Activated naive CD4-positive, alpha-beta T cell treated with anti-CD3 and anti-CD28 coated beads, Interleukin-2, amount 50 U/mL, for 24 hours (primary cell): ENCODE measurements at regions not wholly inside any gene's neighbourhood (a gene's known extent, or its start where the extent isn't known, plus 50 kb on each side); places are given as distances from the start of the nearest gene placed in this dataset.

Experiments used
- H3K27ac Mint-ChIP-seq: one replicate; pipeline ENCODE4 v1.8.0; 2021; ENCODE audit warnings: mild to moderate bottlenecking, mixed read lengths
- H3K27me3 Mint-ChIP-seq: one replicate; pipeline ENCODE4 v1.8.0; 2021; ENCODE audit warnings: mixed read lengths
- H3K36me3 Mint-ChIP-seq: one replicate; pipeline ENCODE4 v1.8.0; 2021; ENCODE audit warnings: mixed read lengths
- H3K4me1 Mint-ChIP-seq: one replicate; pipeline ENCODE4 v1.8.0; 2021; ENCODE audit warnings: mixed read lengths
- H3K4me3 Mint-ChIP-seq: one replicate; pipeline ENCODE4 v1.8.0; 2021; ENCODE audit warnings: mild to moderate bottlenecking, mixed read lengths
- H3K9me3 Mint-ChIP-seq: one replicate; pipeline ENCODE4 v1.8.0; 2021; ENCODE audit warnings: mixed read lengths

- H3K4me1 Mint-ChIP-seq, result peaks cover 13% of the 10 kb centered on the region
- H3K9me3 Mint-ChIP-seq, result no peaks in the 10 kb centered on the region
- H3K27ac Mint-ChIP-seq, result no peak overlapping the region
- no peaks in the 10 kb centered on the region for H3K36me3 Mint-ChIP-seq
- no peak overlapping the region for H3K4me3 Mint-ChIP-seq
- no peaks in the 10 kb centered on the region for H3K27me3 Mint-ChIP-seq
These were observed 681.0 kb upstream of the ID2 start for GRCh38 chr2:8000870-8001269.

- H3K4me3 Mint-ChIP-seq, result no peak overlapping the region
- peaks cover 5% of the 10 kb centered on the region for H3K4me1 Mint-ChIP-seq
- H3K9me3 Mint-ChIP-seq, result no peaks in the 10 kb centered on the region
- H3K27ac Mint-ChIP-seq, result no peak overlapping the region
- no peaks in the 10 kb centered on the region for H3K36me3 Mint-ChIP-seq
- no peaks in the 10 kb centered on the region for H3K27me3 Mint-ChIP-seq
These were observed 679.0 kb upstream of the ID2 start for GRCh38 chr2:8002765-8003393.

- no peaks in the 10 kb centered on the region for H3K9me3 Mint-ChIP-seq
- no peak overlapping the region for H3K4me3 Mint-ChIP-seq
- H3K4me1 Mint-ChIP-seq, result peaks cover 5% of the 10 kb centered on the region
These were observed 678.3 kb upstream of the ID2 start for GRCh38 chr2:8003462-8004075.

GRCh38 chr2:8004250-8004681, 677.6 kb upstream of the ID2 start:
- Mint-ChIP-seq H3K4me3 (no peak overlapping the region), H3K27me3 (no peaks in the 10 kb centered on the region), H3K9me3 (no peaks in the 10 kb centered on the region), H3K27ac (no peak overlapping the region), H3K36me3 (no peaks in the 10 kb centered on the region), H3K4me1 (peaks cover 5% of the 10 kb centered on the region)

More at GRCh38 chr2:8003462-8004075, 678.3 kb upstream of the ID2 start:
- Mint-ChIP-seq H3K27me3 (no peaks in the 10 kb centered on the region), H3K27ac (no peak overlapping the region), H3K36me3 (no peaks in the 10 kb centered on the region)

- Mint-ChIP-seq H3K36me3 (no peaks in the 10 kb centered on the region), H3K4me1 (peaks cover 5% of the 10 kb centered on the region), H3K9me3 (no peaks in the 10 kb centered on the region), H3K27me3 (no peaks in the 10 kb centered on the region), H3K27ac (no peak overlapping the region), H3K4me3 (no peak overlapping the region)
These were observed 675.7 kb upstream of the ID2 start for GRCh38 chr2:8006181-8006580.

- Mint-ChIP-seq H3K4me1 (peaks cover 5% of the 10 kb centered on the region), H3K36me3 (no peaks in the 10 kb centered on the region), H3K9me3 (no peaks in the 10 kb centered on the region), H3K27ac (no peak overlapping the region), H3K4me3 (no peak overlapping the region), H3K27me3 (no peaks in the 10 kb centered on the region)
These were observed 675.2 kb upstream of the ID2 start for GRCh38 chr2:8006626-8007025.

- Mint-ChIP-seq H3K36me3 (no peaks in the 10 kb centered on the region), H3K4me1 (peaks cover 5% of the 10 kb centered on the region), H3K27ac (no peak overlapping the region), H3K4me3 (no peak overlapping the region), H3K27me3 (no peaks in the 10 kb centered on the region), H3K9me3 (no peaks in the 10 kb centered on the region)
These were observed 672.8 kb upstream of the ID2 start for GRCh38 chr2:8009010-8009597.

GRCh38 chr2:8015848-8016600, 665.8 kb upstream of the ID2 start:
- H3K27ac Mint-ChIP-seq, result no peak overlapping the region
- H3K36me3 Mint-ChIP-seq, result no peaks in the 10 kb centered on the region
- no peaks in the 10 kb centered on the region for H3K4me1 Mint-ChIP-seq
- no peaks in the 10 kb centered on the region for H3K27me3 Mint-ChIP-seq
- H3K4me3 Mint-ChIP-seq, result no peak overlapping the region
- H3K9me3 Mint-ChIP-seq, result no peaks in the 10 kb centered on the region

GRCh38 chr2:8016688-8017087, 665.2 kb upstream of the ID2 start:
- Mint-ChIP-seq H3K27ac (no peak overlapping the region), H3K4me3 (no peak overlapping the region), H3K36me3 (no peaks in the 10 kb centered on the region), H3K4me1 (no peaks in the 10 kb centered on the region), H3K9me3 (no peaks in the 10 kb centered on the region), H3K27me3 (no peaks in the 10 kb centered on the region)

GRCh38 chr2:8018956-8019355, 662.9 kb upstream of the ID2 start:
- Mint-ChIP-seq H3K27ac (no peak overlapping the region), H3K36me3 (no peaks in the 10 kb centered on the region), H3K9me3 (no peaks in the 10 kb centered on the region), H3K4me1 (peaks cover 7% of the 10 kb centered on the region), H3K4me3 (no peak overlapping the region), H3K27me3 (no peaks in the 10 kb centered on the region)

- Mint-ChIP-seq H3K4me3 (no peak overlapping the region), H3K27me3 (no peaks in the 10 kb centered on the region), H3K4me1 (peaks cover 7% of the 10 kb centered on the region), H3K27ac (no peak overlapping the region), H3K9me3 (no peaks in the 10 kb centered on the region), H3K36me3 (no peaks in the 10 kb centered on the region)
These were observed 661.9 kb upstream of the ID2 start for GRCh38 chr2:8019934-8020333.

GRCh38 chr2:8021921-8022320, 659.9 kb upstream of the ID2 start:
- Mint-ChIP-seq H3K4me3 (no peak overlapping the region), H3K27me3 (no peaks in the 10 kb centered on the region), H3K27ac (no peak overlapping the region)

GRCh38 chr2:8022908-8023640, 658.8 kb upstream of the ID2 start:
- Mint-ChIP-seq H3K36me3 (no peaks in the 10 kb centered on the region), H3K27ac (peak overlapping the region; percentile 26), H3K27me3 (no peaks in the 10 kb centered on the region), H3K9me3 (no peaks in the 10 kb centered on the region), H3K4me3 (no peak overlapping the region), H3K4me1 (peaks cover 7% of the 10 kb centered on the region)

More at GRCh38 chr2:8021921-8022320, 659.9 kb upstream of the ID2 start:
- Mint-ChIP-seq H3K4me1 (peaks cover 7% of the 10 kb centered on the region), H3K9me3 (no peaks in the 10 kb centered on the region), H3K36me3 (no peaks in the 10 kb centered on the region)

- peaks cover 7% of the 10 kb centered on the region for H3K4me1 Mint-ChIP-seq
- no peak overlapping the region for H3K4me3 Mint-ChIP-seq
- H3K27me3 Mint-ChIP-seq, result no peaks in the 10 kb centered on the region
- H3K36me3 Mint-ChIP-seq, result no peaks in the 10 kb centered on the region
- H3K27ac Mint-ChIP-seq, result no peak overlapping the region
- H3K9me3 Mint-ChIP-seq, result no peaks in the 10 kb centered on the region
These were observed 657.4 kb upstream of the ID2 start for GRCh38 chr2:8024506-8024905.

- H3K27me3 Mint-ChIP-seq, result no peaks in the 10 kb centered on the region
- H3K4me3 Mint-ChIP-seq, result no peak overlapping the region
- no peak overlapping the region for H3K27ac Mint-ChIP-seq
- H3K36me3 Mint-ChIP-seq, result no peaks in the 10 kb centered on the region
- no peaks in the 10 kb centered on the region for H3K9me3 Mint-ChIP-seq
- H3K4me1 Mint-ChIP-seq, result peaks cover 7% of the 10 kb centered on the region
These were observed 655.5 kb upstream of the ID2 start for GRCh38 chr2:8026381-8026780.
